GM19372 (cell line): ENCODE measurements at regions not wholly inside any gene's neighbourhood (a gene's known extent, or its start where the extent isn't known, plus 50 kb on each side); places are given as distances from the start of the nearest gene placed in this dataset.

Experiments used
- ATAC-seq: cut with Tn5 transposase; IDR thresholded peaks from one replicate; pipeline ENCODE4 v1.9.1; 2021; ENCODE audit warnings: mild to moderate bottlenecking, low read depth, moderate library complexity; ENCODE audit not compliant: unreplicated experiment

- ATAC-seq: no peak
Observed at GRCh38 chr1:5273280-5274003, 619.0 kb downstream of the AJAP1 start.

- ATAC-seq: no peak
Observed at GRCh38 chr1:5272325-5272724, 617.9 kb downstream of the AJAP1 start.

- no peak for ATAC-seq
Observed at GRCh38 chr1:5271264-5271663, 616.9 kb downstream of the AJAP1 start.

- ATAC-seq: no peak
Observed at GRCh38 chr1:5269901-5270300, 615.5 kb downstream of the AJAP1 start.

GRCh38 chr1:5267603-5268235 is 613.3 kb downstream of the AJAP1 start:
- ATAC-seq: no peak

GRCh38 chr1:5265438-5266075 is 611.1 kb downstream of the AJAP1 start:
- ATAC-seq: no peak

- ATAC-seq: no peak
Observed at GRCh38 chr1:5264476-5264875, 610.1 kb downstream of the AJAP1 start.

GRCh38 chr1:5256793-5257192 is 602.4 kb downstream of the AJAP1 start:
- ATAC-seq: no peak

- no peak for ATAC-seq
Observed at GRCh38 chr1:5254975-5255374, 600.6 kb downstream of the AJAP1 start.

- no peak for ATAC-seq
Observed at GRCh38 chr1:5254131-5254725, 599.8 kb downstream of the AJAP1 start.

GRCh38 chr1:5253036-5253435 is 598.6 kb downstream of the AJAP1 start:
- ATAC-seq: no peak

- no peak for ATAC-seq
Observed at GRCh38 chr1:5250336-5250735, 595.9 kb downstream of the AJAP1 start.

GRCh38 chr1:5245348-5245747 is 590.9 kb downstream of the AJAP1 start:
- no peak for ATAC-seq

GRCh38 chr1:5244631-5245285 is 590.3 kb downstream of the AJAP1 start:
- ATAC-seq: no peak

- ATAC-seq: no peak
Observed at GRCh38 chr1:5242850-5243249, 588.4 kb downstream of the AJAP1 start.

- ATAC-seq: no peak
Observed at GRCh38 chr1:5239911-5240310, 585.5 kb downstream of the AJAP1 start.

GRCh38 chr1:5238351-5239130 is 584.1 kb downstream of the AJAP1 start:
- no peak for ATAC-seq

GRCh38 chr1:5235355-5235899 is 581.0 kb downstream of the AJAP1 start:
- no peak for ATAC-seq

GRCh38 chr1:5232537-5232936 is 578.1 kb downstream of the AJAP1 start:
- ATAC-seq: no peak
